GM13977 (cell line): ENCODE measurements at regions not wholly inside any gene's neighbourhood (a gene's known extent, or its start where the extent isn't known, plus 50 kb on each side); places are given as distances from the start of the nearest gene placed in this dataset.

ENCODE experiments used
- DNase-seq: peaks from one replicate; pipeline ENCODE4 v3.0.0; 2012; ENCODE audit warnings: low spot score
- CTCF ChIP-seq: IDR thresholded peaks from 2 replicates; pipeline ENCODE4 v1.5.1; 2012; ENCODE audit warnings: mild to moderate bottlenecking, control low read depth; ENCODE audit not compliant: insufficient read depth; ENCODE audit errors: extremely low read depth, missing control alignments
- in situ Hi-C: fragments of 300-500 bp; cut with MboI; formaldehyde crosslinking; loops from one replicate; pipeline ENCODE4 v1.12.0; 2022; ENCODE audit warnings: low sequenced_read_pairs, low pct_unique_long_range_greater_than_20kb, mixed read lengths, inconsistent platforms; ENCODE audit not compliant: unreplicated experiment

GRCh38 chr5:124996764-124997077, 250.3 kb upstream of the ZNF608 start:
- no peak for DNase-seq
- in situ Hi-C loops, result no loop called here

GRCh38 chr5:124997186-124997893, 250.9 kb upstream of the ZNF608 start:
- no peak for TF ChIP-seq CTCF
- no peak for DNase-seq
- in situ Hi-C loops, result no loop called here

More at GRCh38 chr5:124996764-124997077, 250.3 kb upstream of the ZNF608 start:
- TF ChIP-seq CTCF, result no peak

GRCh38 chr5:124998520-124998919, 252.1 kb upstream of the ZNF608 start:
- in situ Hi-C loops, result no loop called here

GRCh38 chr5:125002727-125003598, 256.5 kb upstream of the ZNF608 start:
- no peak for DNase-seq
- in situ Hi-C loops, result no loop called here
- no peak for TF ChIP-seq CTCF

More at GRCh38 chr5:124998520-124998919, 252.1 kb upstream of the ZNF608 start:
- no peak for DNase-seq
- no peak for TF ChIP-seq CTCF

GRCh38 chr5:125004009-125004408, 257.6 kb upstream of the ZNF608 start:
- TF ChIP-seq CTCF, result no peak
- in situ Hi-C loops, result no loop called here

GRCh38 chr5:125005266-125005665, 258.8 kb upstream of the ZNF608 start:
- in situ Hi-C loops, result no loop called here
- TF ChIP-seq CTCF, result no peak
- no peak for DNase-seq

More at GRCh38 chr5:125004009-125004408, 257.6 kb upstream of the ZNF608 start:
- DNase-seq, result no peak
